Activated CD8-positive, alpha-beta memory T cell treated with anti-CD3 and anti-CD28 coated beads, Interleukin-2, amount 50 U/mL, for 24 hours (primary cell): ENCODE measurements at regions not wholly inside any gene's neighbourhood (a gene's known extent, or its start where the extent isn't known, plus 50 kb on each side); places are given as distances from the start of the nearest gene placed in this dataset.

Experiments
- DNase-seq: peaks from one replicate; pipeline ENCODE4 v3.0.0-alpha.2; 2020; ENCODE audit errors: extremely low read depth

DNA sequence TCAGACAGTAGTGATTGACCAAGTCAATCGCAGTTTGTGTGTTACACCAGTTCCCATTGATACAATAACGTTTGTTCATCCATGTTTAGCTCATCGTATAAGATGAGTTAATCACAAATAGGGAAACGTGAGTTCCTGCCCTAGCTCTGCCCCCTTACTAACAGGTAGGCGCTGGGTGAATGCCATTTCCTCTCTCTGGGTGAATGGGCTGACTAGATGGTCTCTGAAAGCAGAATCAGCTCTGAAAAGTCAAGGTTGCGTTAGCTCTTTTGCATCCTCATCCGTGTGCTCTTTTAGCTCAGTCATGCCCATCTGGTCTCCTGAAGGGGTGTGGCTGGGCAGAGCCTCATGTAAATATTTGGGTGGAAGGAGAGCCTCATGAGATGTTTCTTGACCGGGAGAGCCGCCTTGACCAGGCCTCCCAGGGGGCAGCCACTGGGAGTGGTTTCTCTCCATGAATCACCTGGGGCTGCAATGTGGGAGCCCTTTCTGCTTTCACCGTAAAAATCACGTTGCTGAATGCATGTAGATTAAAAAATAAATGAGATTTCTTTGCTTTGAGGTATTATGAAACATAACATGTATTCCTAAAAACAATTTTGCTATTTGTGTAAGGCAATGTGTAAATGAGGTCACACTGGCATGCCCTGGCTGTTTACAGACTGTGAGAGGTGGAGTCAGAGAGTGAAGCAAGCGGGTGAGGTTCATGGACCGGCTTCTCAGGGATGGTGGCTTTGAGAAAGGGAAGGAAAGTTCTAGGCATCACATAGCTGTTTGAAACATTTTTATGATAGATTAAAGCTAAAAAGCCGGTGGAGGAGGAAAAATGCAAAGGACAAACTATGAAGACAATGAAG is 108.4 kb upstream of the RASGRP1 start:
- no peak for DNase-seq

DNA sequence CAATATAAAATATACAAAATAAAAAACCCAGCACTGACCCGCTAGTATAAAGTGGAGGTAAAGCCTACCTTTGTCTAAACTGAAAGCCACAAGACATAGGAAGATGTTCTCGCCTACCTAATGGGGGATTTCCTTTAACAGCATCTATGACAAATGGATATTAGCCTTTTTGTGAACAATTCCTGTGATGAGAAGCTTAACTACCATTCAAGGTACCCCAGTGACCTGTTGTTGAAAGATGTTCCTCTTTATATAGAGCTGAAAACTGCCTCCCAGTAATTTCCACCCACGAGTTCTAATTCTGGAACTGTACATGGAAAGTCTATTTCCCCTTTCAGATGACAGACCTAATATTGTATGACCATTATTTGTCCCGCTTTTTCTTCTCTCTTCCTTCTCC is 109.8 kb upstream of the RASGRP1 start:
- DNase-seq = no peak

DNA sequence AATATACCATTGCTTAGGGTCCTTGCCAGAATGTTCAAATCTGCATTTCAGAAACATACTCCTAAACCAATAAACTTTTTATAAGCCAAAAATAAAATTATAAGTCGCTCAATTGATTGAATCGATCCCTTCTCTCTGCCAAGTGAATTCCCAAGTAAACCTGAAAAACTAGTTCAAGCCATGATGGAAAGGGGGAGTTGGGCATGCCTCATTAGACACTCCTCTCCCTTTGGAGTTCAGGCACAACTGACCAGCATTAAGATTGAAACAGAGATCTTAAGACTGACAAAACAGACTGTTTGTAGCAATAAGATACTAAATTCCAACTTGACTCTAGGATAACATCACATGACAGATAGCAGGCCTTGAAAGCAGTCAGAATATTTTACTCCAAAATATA is 113.7 kb upstream of the RASGRP1 start:
- no peak for DNase-seq

DNA sequence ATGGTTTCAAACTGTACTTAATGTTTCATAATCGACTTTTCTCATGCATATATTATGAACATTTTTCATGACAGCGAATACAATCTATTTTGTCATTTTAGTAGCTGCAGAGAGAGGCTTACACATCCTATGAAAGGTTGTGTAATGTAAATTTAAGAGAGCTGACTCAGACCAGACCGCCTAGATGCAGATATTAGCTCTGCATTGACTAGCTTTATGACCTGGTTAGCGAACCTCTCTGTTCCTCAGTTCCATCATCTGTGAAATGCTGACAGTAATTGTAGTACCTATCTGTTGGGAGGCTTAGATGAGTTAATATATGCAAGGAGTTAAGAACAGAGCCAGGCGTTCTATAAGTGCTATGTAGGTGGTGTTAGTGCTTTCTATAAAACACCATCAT is 116.2 kb upstream of the RASGRP1 start:
- no peak for DNase-seq

DNA sequence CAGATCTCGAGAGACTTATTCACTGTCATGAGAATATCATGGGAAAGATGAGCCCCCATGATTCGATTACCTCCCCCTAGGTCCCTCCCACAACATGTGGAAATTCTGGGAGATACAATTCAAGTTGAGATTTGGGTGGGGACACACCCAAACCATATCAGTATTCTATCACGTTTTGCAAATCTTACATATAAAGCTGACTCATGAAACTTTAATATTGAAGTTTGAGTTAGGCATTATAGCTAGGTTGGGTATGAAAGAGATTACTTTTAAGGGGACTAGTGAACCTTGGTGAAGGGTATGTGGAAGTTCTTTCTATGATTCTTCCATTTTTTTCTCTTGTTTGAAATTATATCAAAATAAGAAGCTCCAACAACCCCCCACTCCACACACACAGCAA is 117.7 kb upstream of the RASGRP1 start:
- DNase-seq = no peak

DNA sequence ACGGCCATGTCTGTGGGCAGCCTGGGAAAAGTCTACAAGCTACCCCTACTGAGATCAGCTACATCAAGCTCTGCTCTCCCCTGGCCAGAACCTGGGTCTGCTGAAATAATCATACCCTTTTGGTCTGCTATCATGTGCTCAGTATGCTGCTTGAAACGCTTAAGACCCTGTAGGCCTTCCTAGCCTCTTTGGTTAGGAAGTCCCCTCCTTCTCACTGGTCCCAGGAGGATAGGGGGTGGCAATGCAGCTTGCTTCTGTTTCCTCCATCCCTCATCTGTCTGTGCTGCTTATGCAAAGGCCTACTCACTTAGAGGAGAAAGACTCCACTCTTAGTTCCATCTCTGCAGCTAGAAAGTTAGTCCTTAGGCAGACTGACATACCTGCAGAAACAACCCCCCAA is 118.2 kb upstream of the RASGRP1 start:
- DNase-seq = no peak

DNA sequence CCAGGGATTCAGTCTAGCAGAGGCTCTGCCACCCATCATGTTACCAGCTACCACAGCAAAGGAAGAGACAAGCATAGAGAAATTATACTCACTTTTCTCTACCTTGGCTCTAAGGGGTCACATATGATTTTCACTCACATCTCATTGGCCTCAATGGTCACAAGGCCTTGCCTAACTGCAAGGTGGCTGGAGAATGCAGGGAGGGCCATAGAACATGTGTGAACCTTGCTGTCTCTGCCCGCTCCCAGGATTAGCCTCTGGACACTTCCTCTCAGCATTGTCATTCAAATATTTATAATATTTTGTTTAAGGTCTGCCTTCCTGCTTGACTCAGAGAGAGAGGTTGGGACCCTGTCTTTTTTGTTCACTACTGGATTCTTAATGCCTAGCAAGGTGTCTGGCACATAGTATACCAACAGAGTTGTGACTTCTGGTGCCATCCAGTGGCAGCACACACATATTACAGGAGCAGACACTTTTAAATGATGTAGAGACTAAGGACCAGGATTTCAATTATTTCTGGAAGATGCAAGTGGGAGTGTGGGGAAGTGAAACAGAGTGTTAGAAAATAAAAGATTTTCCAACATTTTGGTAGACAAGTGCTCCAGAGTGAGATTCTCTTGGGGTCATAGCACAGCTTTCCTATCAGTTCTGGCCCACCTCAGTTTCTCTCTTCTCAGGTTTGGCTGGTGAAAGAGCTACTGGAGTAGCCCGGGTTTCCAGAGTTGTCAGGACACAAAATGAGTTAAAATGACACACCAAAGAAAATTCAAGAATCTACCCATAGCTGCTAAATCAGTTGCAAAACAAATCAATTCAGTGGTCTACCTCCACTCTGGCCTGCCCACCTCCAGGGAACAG is 119.0 kb upstream of the RASGRP1 start:
- peak; percentile 56 for DNase-seq

DNA sequence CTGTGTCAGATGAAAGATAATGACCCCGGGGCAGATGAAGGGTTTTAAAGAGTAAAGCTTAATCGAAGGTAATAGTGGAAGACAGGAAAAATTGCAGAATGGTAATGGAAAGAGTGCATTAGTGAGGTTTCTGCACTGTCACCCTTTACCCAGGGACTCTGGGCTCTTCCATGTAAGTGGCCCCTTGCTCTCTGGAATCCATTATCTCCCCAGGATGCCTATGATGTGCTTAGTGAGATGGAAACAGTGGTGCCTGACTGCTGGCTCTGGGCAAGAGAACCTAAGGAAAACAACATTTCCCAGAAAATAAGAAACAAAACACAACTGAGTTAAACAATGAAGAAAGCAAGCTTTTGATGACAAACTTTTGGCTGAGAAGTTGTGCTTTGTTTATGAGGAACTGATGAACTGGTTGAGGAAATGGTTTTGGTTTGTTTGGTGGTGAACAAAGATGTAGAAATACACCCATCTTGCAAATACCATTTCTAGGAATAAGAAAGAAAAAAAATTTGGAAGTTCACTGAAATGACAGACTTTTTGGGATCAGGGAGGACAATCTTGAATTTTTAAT is 119.9 kb upstream of the RASGRP1 start:
- DNase-seq = no peak

DNA sequence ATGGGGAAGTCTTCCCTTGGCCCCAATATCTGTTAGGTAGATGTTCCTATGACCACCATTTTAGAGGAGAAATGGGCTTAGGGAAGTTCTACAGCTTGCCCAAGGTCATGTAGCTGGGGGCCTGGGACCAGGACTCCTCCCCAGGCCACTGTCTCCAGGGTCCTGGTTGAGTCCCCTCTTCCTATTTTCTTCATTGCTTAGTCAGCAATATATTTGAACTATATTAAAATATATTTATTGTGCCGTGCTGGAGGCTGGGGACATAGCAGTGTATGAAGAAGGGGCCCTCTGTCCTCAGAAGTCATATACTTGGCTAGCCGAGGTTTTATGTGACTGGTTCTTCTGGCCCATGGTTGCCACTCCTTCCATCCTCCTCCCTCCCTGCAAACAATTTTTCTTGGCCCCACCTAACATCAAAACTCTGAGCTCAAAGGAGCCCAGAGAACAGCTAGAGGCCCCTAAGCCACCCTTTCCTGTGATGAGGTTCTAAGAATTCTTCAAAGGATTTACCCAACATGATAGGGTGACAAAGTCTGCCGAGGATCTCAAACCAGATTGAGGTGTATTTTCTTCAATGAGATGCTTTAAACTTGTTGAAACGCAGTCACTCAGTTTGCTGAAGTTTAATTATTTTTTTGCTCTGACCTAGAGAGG is 121.2 kb upstream of the RASGRP1 start:
- no peak for DNase-seq

DNA sequence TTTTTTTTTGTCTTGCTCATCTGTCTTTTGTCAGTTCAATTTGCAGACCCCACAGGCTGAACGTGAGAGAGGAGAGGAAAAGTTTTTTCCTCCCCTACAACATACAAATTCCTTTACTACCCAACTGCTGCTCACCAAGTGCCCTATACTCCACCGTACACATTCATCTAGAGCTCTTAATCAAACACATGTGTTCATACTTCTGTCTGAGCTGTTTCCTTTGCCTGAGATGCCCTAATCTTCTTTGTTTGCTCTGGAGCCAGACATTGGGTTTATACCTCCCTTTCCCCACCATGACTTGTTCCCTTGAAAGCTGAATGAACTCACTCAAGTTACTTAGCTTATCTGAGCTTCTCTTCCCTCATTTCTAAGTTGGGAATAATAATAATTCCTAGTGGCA is 122.7 kb upstream of the RASGRP1 start:
- DNase-seq = no peak

DNA sequence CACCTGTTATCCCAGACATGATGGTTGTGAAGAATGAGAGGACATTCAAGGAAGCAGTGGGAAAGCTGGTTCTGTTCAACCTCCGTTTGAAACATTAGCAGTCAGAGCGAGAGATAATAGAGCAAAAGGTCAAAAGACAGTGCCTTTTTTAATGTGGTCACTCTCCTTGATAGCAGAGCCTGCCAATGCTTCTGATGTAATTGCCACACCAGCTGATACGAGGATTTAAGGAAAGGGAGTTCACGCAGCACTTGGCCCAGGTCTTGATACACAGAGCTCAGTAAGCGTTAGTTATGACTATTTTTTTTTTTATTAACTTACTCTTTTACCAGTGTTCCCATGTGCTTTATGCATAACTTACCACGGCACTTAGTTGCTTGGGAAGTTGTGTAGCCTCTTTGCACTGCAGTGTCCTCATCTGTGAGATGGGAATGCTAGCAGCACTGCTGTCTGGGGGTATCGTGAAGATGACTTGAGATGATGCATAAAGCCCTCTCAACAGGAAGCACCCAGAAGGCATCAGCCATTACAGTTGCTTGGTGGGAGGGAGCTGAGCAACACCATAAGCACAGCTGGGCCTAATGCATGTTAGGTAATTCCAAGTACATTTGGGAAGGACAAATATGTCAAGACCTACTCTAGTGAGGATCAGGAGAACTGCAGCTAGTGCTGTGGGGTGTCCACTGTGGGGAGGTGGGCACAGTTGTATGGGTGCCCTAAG is 123.3 kb upstream of the RASGRP1 start:
- no peak for DNase-seq

DNA sequence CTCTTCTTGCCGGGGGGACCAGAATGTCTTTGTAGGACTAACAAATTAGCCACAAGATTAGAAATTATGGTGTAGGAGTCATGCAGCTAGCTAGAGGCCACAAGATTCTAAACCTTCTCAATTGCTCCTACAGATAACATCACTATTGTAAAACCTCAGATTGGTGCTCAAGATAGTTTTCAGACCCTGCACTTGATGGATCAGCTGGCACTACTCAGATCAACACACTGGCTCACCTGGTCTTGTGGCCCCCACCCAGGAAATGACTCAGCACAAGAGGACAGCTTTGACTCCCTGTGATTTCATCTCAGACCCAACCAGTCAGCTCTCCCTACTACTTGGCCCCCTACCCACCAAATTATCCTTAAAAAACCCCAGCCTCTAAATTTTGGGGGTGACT is 124.1 kb upstream of the RASGRP1 start:
- DNase-seq = peak; percentile 55

DNA sequence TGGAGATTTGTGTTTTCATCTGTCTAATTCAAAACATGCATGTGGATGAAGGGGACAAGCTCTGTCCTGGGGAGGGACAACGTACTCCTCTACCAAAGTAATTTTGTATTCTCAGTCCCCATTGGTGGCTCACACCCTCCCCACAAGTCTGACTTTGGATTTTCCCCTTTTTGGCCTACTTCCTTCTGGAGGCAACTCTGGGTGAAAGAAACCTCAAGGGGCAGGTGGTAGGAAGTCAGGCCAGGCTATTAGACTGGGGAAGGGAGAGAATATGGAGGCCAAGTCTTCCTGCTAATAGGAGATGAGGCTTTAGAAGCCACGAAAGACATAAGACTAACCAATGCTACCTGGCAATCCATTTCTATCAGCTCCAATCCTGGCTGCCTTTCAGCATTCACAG is 124.9 kb upstream of the RASGRP1 start:
- no peak for DNase-seq

DNA sequence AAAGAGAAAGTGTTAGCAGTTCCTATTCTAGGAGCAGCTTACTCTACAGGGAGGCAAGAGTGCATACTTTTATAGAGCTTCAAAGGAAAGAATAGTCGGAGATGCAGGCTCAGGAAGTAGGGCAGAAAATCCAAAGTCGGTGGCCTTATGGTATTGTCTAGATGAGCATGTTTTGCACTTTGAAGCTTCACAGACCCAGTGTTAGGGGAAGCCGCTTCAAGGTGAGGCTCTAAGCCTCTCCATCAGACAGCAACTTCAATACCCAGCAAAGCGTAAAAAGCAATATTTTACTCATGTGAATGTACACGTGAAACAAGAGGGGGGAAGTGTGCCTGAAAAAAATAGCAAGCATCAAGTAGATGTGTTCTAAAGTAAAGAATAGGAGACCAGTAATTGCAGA is 125.6 kb upstream of the RASGRP1 start:
- no peak for DNase-seq

DNA sequence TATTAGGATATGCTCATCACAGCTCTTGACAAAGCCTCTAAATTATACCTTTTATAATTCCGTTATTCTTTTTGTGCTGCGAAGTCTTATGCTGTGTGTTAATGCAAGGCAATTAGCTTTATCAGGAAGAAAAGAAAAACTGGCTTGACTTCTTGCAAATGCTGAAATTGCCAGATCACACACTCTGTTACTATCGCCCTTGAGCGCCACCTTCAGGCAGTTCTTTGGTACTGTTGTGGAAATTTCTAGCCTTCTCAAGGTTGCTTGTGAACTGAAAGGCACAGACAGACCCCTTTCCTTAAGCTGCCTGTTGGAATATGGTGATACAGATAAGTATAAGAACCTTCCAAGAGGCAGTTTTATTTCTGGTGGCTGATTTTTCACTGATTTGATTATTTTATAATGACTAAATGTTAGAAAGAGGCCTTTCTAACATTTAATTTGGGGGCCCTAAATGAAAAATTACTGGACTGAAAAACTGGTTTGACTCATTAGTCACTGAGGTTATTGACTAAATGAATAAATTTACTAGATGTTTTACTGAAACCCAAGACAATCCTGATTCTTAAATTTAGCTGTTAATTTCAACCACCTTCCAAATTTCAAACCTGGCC is 126.2 kb upstream of the RASGRP1 start:
- DNase-seq = peak; percentile 59

DNA sequence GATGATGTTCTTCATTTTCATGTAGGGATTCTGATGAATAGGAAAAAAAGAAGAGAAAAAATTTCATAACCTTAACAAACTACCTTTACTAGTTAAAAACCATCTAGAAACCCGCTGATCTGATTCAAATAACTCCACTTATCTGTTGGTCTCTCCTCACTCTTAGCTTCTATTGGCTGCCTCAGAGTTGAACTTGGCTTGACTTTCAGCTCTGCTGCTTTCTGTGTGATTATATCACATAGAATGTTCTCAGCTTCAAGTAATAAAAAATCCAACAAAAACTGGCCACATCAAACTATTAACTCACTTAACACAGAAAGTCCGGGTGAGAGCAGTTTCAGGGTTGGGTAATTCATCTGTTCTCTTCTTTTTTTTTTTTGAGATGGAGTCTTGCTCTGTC is 126.8 kb upstream of the RASGRP1 start:
- no peak for DNase-seq

DNA sequence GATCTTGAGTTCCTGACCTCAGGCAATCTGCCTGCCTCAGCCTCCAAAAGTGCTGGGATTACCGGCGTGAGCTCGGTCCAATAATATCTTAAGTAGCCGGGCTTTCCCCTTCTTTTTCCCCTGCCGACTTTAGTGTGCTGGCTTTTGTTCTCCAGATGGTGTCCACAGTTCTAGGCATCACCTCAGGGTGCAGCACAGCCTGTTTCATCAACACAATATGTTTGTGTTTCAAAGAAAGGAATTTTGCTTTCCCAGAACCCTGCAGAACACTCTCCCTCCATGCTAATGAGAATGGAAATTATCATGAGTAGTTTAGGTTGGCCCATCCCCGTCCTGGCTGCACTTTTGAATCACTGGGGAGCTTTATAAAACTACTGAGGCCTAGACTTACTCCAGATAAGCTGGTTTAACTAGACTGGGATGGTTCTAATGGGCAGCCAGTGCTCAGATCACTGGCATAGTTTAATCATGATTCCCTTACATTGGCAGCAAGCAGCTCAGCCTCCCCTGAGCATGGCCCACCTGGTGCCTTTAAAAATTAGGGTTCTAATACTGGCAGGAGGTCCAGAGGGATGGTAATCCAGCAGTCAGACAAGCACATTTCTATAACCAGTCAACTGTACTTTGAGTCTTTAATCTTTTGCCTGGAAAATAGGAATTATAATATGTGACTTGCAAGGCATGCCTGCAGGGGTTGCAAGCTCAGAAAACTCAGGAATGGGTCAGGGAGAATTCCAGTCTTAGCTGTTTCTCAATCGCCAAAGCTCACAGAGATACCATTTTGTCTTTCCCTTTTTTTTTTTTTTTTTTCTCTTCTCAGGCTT is 127.6 kb upstream of the RASGRP1 start:
- no peak for DNase-seq

DNA sequence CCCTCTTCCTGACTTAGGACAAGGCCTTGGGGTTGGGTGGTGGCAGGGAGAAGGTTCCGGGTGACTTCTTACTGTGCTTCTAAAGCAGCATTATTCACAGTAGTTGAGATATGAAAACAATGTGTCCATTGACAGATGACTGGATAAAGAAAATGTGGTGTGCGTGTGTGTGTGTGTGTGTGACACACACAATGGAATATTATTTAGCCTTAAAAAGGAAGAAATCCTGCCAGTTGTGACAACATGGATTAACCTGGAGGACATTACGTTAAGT is 128.1 kb upstream of the RASGRP1 start:
- DNase-seq = no peak

DNA sequence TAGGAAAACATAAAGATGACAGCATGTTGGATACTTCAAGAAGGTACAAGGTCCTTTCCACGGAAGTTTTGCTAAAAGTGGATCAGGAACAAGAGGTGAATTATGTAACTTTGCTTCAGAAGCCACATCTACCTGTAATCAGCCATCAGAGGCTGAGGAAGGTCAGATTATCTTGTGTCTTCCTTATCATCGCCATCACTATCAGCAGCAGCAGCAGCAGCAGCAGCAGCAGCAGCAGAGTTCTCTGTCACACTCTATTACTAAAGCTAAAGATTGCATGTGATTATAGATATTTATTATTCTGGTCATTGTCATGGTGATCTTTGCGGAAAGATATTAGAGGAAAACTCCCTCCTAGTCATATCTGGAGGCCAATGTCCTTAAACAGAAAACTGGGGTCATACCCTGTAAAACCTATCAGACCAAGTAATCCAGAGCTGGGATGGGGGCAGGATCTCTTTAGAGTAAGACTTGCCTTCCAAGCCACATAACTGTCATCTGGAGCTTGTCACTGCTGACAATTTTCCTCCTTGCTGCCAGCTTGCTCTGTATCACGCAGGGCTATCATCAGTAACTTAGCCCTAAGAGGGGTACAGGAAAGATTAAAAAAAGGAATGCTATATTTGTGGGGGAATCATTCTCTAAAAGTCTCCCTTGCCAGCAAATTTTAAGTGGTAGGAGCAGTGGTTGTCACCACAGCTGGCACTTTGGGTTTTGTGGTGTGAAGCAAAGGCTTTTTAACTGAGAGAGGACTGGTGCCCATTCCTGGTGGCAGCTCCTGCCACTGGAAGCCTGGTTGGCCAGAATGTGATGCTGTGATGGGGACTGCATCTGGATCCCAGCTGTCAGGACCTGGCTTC is 130.9 kb upstream of the RASGRP1 start:
- no peak for DNase-seq
